B cell (primary cell): ENCODE measurements at regions not wholly inside any gene's neighbourhood (a gene's known extent, or its start where the extent isn't known, plus 50 kb on each side); places are given as distances from the start of the nearest gene placed in this dataset.

Experiments
- ATAC-seq: fragments of 200-7000 bp; cut with Tn5 transposase; one replicate; pipeline ENCODE4 v1.10.0; 2021; ENCODE audit warnings: low read depth, mild to moderate bottlenecking, moderate number of reproducible peaks, moderate library complexity
- CTCF ChIA-PET: fragments of 350-600 bp; sonication (Branson Sonifier 250); formaldehyde crosslinking; loops from one replicate; lab custom pipeline; 2021; ENCODE audit warnings: antibody characterized with exemption, inconsistent platforms; lab: Charles Lee
- POLR2A ChIA-PET: fragments of 350-600 bp; sonication (Branson Sonifier 250); formaldehyde crosslinking; loops from one replicate; lab custom pipeline; 2021; ENCODE audit warnings: antibody characterized with exemption; lab: Charles Lee
- DNase-seq: peaks from one replicate; pipeline ENCODE4 v3.0.0; 2013
- H2AFZ ChIP-seq: 2 replicates; pipeline ENCODE4 v1.6.1; 2012; ENCODE audit warnings: mild to moderate bottlenecking, low read depth, low read length; ENCODE audit not compliant: insufficient read depth, poor library complexity, severe bottlenecking
- H3K27ac ChIP-seq, 2 donors: 1 replicate in 1 of 2; 2 replicates in 1 of 2; pipeline ENCODE4 v1.5.1; 2012 to 2013; ENCODE audit warnings: low read length in 2 of 2, mild to moderate bottlenecking in 2 of 2, moderate library complexity in 1 of 2
- H3K27me3 ChIP-seq, 4 experiments: fragments of 200-600 bp in 1 of 4; sonication (generic) in 1 of 4; replicated peaks in 1 of 4; 1 replicate in 2 of 4; 2 replicates in 2 of 4; pipeline versions ENCODE4 v1.6.1 to v1.7.0; 2013 to 2016; ENCODE audit warnings: low read length in 3 of 4, mild to moderate bottlenecking in 2 of 4, mixed read lengths in 1 of 4, moderate library complexity in 1 of 4; ENCODE audit not compliant: insufficient read depth in 4 of 4, control insufficient read depth in 3 of 4; ENCODE audit errors: control extremely low read depth in 1 of 4
- H3K36me3 ChIP-seq, 2 experiments: replicated peaks in 1 of 2; 1 replicate in 1 of 2; 2 replicates in 1 of 2; pipeline versions ENCODE4 v1.6.1 to v1.7.1; 2013; ENCODE audit warnings: low read length in 1 of 2; ENCODE audit not compliant: insufficient read depth in 2 of 2, control insufficient read depth in 1 of 2; ENCODE audit errors: control extremely low read depth in 1 of 2, extremely low read depth in 1 of 2
- H3K4me1 ChIP-seq, 2 donors: fragments of 200-600 bp in 1 of 2; sonication (generic) in 1 of 2; 1 replicate in 1 of 2; 2 replicates in 1 of 2; pipeline versions ENCODE4 v1.5.1 to v1.6.1; 2013 to 2017; ENCODE audit warnings: low read length in 2 of 2; ENCODE audit not compliant: control insufficient read depth in 2 of 2, insufficient read depth in 2 of 2
- H3K4me2 ChIP-seq: replicated peaks from 2 replicates; pipeline ENCODE3; 2012; ENCODE audit warnings: mild to moderate bottlenecking, low read depth, low read length; ENCODE audit not compliant: poor library complexity, severe bottlenecking
- H3K4me3 ChIP-seq, 5 experiments: fragments of 200-600 bp in 1 of 5; sonication (generic) in 1 of 5; 1 replicate in 3 of 5; 2 replicates in 2 of 5; pipeline versions ENCODE4 v1.5.1 to v1.7.0; 2011 to 2016; ENCODE audit warnings: low read length in 4 of 5, mild to moderate bottlenecking in 4 of 5, low read depth in 2 of 5, control low read depth in 1 of 5, moderate library complexity in 1 of 5; ENCODE audit not compliant: insufficient read depth in 1 of 5; ENCODE audit errors: control extremely low read depth in 1 of 5, extremely low read depth in 1 of 5
- H3K79me2 ChIP-seq: fragments of 200-600 bp; sonication (generic); one replicate; pipeline ENCODE4 v1.6.0; 2016; ENCODE audit warnings: low read length; ENCODE audit not compliant: control insufficient read depth, insufficient read depth
- H3K9ac ChIP-seq: fragments of 200-600 bp; sonication (generic); 2 replicates; pipeline ENCODE4 v1.6.1; 2017; ENCODE audit warnings: mild to moderate bottlenecking, low read length, moderate library complexity
- H3K9me3 ChIP-seq, 3 donors: one replicate each; pipeline versions ENCODE4 v1.6.1 to v1.7.1; 2013; ENCODE audit warnings: low read length in 2 of 3; ENCODE audit not compliant: control insufficient read depth in 2 of 3, insufficient read depth in 1 of 3; ENCODE audit errors: control extremely low read depth in 1 of 3
- H4K20me1 ChIP-seq: 2 replicates; pipeline ENCODE4 v1.6.0; 2012; ENCODE audit warnings: mild to moderate bottlenecking, low read length; ENCODE audit not compliant: insufficient read depth, control insufficient read depth, poor library complexity, severe bottlenecking
- H3K27ac Mint-ChIP-seq: one replicate; pipeline ENCODE4 v1.8.0; 2021; ENCODE audit warnings: mixed read lengths
- H3K27me3 Mint-ChIP-seq: one replicate; pipeline ENCODE4 v1.8.0; 2021; ENCODE audit warnings: mixed read lengths
- H3K4me1 Mint-ChIP-seq: one replicate; pipeline ENCODE4 v1.8.0; 2021; ENCODE audit warnings: mixed read lengths
- H3K4me3 Mint-ChIP-seq: one replicate; pipeline ENCODE4 v1.8.0; 2021; ENCODE audit warnings: mixed read lengths
- H3K9me3 Mint-ChIP-seq: one replicate; pipeline ENCODE4 v1.8.0; 2022; ENCODE audit warnings: mixed read lengths; ENCODE audit not compliant: insufficient read depth
- EZH2 ChIP-seq: IDR thresholded peaks from 2 replicates; pipeline ENCODE4 v1.6.1; 2012; ENCODE audit warnings: borderline replicate concordance, low read depth, mild to moderate bottlenecking, moderate library complexity, low read length; ENCODE audit not compliant: insufficient read depth, poor library complexity, severe bottlenecking
- WGBS: methylation state at CpG from one replicate; pipeline ENCODE4 v1.1.5; 2013; ENCODE audit warnings: missing lambda C conversion rate; ENCODE audit not compliant: insufficient coverage; 5-methylcytosine and 5-hydroxymethylcytosine counted together
- intact Hi-C: fragments of 100-400 bp; cut with micrococcal nuclease; formaldehyde crosslinking; loops from one replicate; pipeline ENCODE4 v1.10.0; 2022
- TF ChIP-seq, protein P1 (sequence below): fragments of 200-600 bp; IDR thresholded peaks from one replicate; pipeline ENCODE4 v1.8.0; 2022; ENCODE audit warnings: antibody characterized with exemption, mild to moderate bottlenecking

DNA sequence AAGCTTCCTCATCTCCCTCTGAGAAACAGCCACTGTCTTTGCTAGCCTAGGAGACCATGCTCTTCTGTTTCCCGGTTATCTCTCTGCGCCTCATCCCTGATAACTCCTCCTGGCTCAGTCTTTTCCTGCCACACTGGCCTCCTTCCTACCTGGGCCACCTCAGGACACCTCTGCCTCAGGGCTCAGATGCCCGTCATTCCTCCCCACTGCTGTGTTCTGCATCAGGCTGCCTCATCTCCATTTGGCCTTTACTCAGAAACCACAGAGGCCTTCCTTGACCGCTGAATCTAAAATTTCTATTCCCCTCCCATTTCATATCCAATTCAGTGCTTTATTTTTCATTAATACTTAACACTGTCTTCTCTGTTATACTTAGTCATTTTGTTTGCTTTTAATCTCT lies 311.0 kb upstream of the RGS6 start:
- Histone ChIP-seq H4K20me1 (no peaks in the 10 kb centered on the region), H3K36me3 (peaks cover 2 to 37% of the 10 kb centered on the region in 2 experiments), H3K4me1 (peaks cover 0 to 5% of the 10 kb centered on the region in 2 donors), H3K4me3 (no peak overlapping the region), H2AFZ (no peak overlapping the region), H3K9ac (no peak overlapping the region), H3K79me2 (no peaks in the 10 kb centered on the region), H3K27me3 (no peaks in the 10 kb centered on the region), H3K27ac (no peak overlapping the region), H3K9me3 (no peaks in the 10 kb centered on the region), H3K4me2 (no peak overlapping the region)
- WGBS, result 96% methylated on average over 3 of the region's 4 CpGs
- no peaks in the 10 kb centered on the region for H3K9me3 Mint-ChIP-seq
- H3K27ac Mint-ChIP-seq, result no peak overlapping the region
- DNase-seq, result no peak
- no peak overlapping the region for H3K4me3 Mint-ChIP-seq
- intact Hi-C loops, result no loop called here
- ChIA-PET CTCF (no interaction called here), POLR2A (no interaction called here)
- H3K4me1 Mint-ChIP-seq, result peaks cover 26% of the 10 kb centered on the region
- TF ChIP-seq, protein P1, sequence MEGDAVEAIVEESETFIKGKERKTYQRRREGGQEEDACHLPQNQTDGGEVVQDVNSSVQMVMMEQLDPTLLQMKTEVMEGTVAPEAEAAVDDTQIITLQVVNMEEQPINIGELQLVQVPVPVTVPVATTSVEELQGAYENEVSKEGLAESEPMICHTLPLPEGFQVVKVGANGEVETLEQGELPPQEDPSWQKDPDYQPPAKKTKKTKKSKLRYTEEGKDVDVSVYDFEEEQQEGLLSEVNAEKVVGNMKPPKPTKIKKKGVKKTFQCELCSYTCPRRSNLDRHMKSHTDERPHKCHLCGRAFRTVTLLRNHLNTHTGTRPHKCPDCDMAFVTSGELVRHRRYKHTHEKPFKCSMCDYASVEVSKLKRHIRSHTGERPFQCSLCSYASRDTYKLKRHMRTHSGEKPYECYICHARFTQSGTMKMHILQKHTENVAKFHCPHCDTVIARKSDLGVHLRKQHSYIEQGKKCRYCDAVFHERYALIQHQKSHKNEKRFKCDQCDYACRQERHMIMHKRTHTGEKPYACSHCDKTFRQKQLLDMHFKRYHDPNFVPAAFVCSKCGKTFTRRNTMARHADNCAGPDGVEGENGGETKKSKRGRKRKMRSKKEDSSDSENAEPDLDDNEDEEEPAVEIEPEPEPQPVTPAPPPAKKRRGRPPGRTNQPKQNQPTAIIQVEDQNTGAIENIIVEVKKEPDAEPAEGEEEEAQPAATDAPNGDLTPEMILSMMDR, result no peak
- TF ChIP-seq EZH2, result no peak
- ATAC-seq, result no peak
- no peaks in the 10 kb centered on the region for H3K27me3 Mint-ChIP-seq

DNA sequence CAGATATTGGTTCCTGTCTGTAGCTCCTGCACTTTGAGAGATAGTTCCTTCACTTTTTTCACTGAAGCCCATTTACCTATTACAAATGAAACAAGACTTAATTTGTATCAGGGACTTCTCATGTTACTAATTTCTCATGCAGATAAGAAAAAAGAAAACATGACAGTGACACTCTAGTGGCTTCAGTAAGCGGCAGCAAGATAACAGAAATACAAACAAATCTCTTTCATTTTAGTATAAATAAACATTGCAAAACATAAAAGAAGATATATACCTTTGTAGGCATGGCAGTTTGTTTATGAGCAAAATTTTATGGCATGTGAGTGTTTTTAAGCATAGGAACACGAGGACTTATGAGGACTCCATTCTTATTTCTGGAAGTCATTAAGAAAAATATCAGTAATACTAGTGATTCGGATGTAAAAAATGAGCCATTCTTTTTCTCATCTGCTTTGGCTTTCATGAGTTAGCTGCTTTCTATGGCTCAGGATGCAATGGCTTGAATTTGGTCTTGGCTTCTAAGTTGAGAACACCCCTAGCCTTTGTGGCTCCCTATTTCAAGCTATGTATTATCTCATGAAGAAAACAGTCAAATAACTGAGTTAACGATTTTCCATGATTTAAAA lies 310.1 kb upstream of the RGS6 start:
- no peaks in the 10 kb centered on the region for H4K20me1 ChIP-seq
- no peaks in the 10 kb centered on the region for H3K9me3 ChIP-seq
- CTCF ChIA-PET, result interaction anchor here (0.9 kb wide), 1 partner anchor 301 kb away, joined by 3 read pairs; no protein-coding TSS in a partner anchor
- no peak overlapping the region for H3K27ac Mint-ChIP-seq
- H3K4me3 ChIP-seq, result no peak overlapping the region
- no peak for ATAC-seq
- H3K27me3 Mint-ChIP-seq, result no peaks in the 10 kb centered on the region
- H3K4me1 ChIP-seq, result peaks cover 0 to 5% of the 10 kb centered on the region in 2 donors
- no peak overlapping the region for H3K9ac ChIP-seq
- H3K4me2 ChIP-seq, result no peak overlapping the region
- WGBS, result 100% methylated on average over 1 of the region's 4 CpGs
- peaks cover 1 to 37% of the 10 kb centered on the region in 2 experiments for H3K36me3 ChIP-seq
- no peaks in the 10 kb centered on the region for H3K79me2 ChIP-seq
- H3K4me3 Mint-ChIP-seq, result no peak overlapping the region
- no peaks in the 10 kb centered on the region for H3K27me3 ChIP-seq
- no peak overlapping the region for H3K27ac ChIP-seq
- no peak overlapping the region for H2AFZ ChIP-seq
- POLR2A ChIA-PET, result no interaction called here
- intact Hi-C loops, result no loop called here
- no peak for DNase-seq
- no peak for TF ChIP-seq EZH2
- TF ChIP-seq, protein P1, result no peak
- no peaks in the 10 kb centered on the region for H3K9me3 Mint-ChIP-seq
- peaks cover 18% of the 10 kb centered on the region for H3K4me1 Mint-ChIP-seq
